GM19468 (cell line): ENCODE measurements at regions not wholly inside any gene's neighbourhood (a gene's known extent, or its start where the extent isn't known, plus 50 kb on each side); places are given as distances from the start of the nearest gene placed in this dataset.

Source experiments
- ATAC-seq: cut with Tn5 transposase; IDR thresholded peaks from one replicate; pipeline ENCODE4 v1.9.1; 2021; ENCODE audit warnings: mild to moderate bottlenecking, moderate library complexity, moderate number of reproducible peaks; ENCODE audit not compliant: unreplicated experiment; ENCODE audit errors: extremely low read depth

DNA sequence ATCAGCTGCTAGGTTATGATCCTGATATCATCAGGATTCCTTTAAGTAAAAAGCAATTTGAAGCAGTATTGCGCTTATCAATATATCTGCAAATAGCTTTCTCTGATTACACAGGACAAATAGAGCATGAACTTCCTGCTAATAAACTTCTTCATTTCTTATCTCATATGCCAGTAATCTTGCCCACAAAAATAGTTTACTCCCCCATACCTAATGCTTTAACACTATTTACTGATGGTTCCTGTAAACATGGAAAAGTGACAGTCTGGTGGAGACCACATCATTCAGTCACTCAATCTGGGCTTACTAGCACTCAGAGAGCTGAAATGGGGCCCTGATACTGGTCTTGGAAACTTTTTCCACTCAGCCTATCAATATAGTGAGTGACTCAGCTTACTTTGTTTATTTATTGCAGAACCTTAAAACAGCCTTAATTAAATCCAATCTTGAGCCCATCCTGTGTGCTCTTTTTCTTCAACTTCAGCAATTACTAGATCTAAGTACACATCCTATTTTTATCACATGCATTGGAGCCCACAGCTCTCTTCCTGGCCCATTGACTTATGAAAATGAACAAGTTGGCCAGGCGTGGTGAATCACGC is 1464.3 kb downstream of the UQCRFS1 start:
- no peak for ATAC-seq

GRCh38 chr19:27746691-27747380 is 1466.1 kb downstream of the UQCRFS1 start:
- ATAC-seq = no peak

GRCh38 chr19:27745978-27746542 is 1466.9 kb downstream of the UQCRFS1 start:
- ATAC-seq = no peak

DNA sequence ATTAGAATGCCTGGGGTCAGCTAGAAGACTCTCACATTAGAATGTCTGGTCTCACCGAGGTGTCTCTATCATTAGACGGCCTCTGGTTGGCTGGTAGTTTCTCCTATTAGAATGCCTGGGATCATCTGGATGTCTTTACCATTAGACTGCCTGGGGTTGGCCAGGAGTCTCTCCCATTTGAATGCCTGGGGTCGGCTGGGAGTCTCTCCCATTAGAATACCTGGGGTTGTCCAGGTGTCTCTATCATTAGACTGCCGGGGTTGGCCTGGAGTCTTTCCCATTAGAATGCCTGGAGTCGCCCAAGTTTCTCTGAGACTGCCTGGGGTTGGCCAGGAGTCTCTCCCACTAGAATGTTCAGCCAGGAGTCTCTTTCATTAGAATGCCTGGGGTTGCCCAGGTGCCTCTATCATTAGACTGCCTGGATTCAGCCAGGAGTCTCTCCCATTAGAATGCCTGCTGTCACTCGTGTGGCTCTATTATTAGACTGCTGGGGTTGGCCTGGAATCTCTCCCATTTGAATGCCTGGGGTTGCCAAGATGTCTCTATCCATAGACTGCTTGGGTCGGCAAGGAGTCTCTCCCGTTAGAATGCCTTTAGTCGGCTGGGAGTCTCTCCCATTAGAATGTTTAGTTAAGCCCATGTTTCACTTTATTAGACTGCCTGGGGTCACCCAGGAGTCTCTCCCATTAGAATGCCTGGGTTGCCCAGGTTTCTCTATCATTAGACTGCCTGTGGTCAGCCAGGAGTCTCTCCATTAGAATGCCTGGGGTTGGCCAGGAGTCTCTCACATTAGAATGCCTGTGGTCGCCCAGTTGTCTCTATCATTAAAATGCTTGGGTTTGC is 1467.8 kb downstream of the UQCRFS1 start:
- ATAC-seq = no peak

DNA sequence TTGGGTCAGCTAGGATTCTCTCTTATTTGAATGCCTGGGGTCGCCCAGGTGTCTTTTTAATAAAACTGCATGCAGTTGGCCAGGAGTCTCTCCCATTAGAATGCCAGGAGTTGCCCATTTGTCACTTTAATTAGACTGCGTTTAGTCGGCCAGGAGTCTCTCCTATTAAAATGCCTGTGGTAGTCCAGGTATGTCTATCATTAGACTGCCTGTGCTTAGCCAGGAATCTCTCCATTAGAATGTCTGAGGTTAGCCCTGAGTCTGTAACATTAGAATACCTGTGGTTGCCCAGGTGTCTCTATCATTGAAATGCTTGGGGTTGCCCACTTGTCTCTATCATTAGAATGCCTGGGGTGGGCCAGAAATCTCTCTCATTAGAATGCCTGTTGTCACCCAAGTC is 1470.9 kb downstream of the UQCRFS1 start:
- no peak for ATAC-seq

GRCh38 chr19:27741236-27741635 is 1471.7 kb downstream of the UQCRFS1 start:
- ATAC-seq = no peak

GRCh38 chr19:27740396-27740795 is 1472.6 kb downstream of the UQCRFS1 start:
- no peak for ATAC-seq

DNA sequence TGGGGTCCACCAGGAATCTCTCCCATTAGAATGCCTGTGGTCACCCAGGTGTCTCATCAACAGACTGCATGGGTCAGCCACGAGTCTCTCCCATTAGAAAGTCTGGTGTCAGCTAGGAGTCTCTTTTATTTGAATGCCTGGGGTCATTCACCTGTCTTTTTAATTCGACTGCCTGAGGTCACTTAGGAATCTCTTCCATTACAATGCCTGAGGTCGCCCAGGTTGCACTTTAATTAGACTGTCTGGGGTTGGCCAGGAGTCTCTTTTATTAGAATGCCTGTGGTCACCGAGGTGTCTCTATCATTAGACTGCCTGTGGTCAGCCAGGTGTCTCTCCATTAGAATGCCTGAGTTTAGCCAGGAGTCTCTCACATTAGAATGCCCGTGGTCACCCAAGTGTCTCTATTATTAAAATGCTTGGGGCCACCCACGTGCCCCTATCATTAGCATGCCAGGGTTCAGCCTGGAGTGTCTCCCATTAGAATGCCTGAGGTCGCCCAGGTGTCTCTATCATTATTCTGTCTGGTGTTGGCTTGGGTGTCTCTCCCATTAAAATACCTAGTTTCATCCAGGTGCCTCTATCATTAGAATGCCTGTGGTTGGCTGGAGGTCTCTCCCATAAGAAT is 1474.3 kb downstream of the UQCRFS1 start:
- no peak for ATAC-seq

DNA sequence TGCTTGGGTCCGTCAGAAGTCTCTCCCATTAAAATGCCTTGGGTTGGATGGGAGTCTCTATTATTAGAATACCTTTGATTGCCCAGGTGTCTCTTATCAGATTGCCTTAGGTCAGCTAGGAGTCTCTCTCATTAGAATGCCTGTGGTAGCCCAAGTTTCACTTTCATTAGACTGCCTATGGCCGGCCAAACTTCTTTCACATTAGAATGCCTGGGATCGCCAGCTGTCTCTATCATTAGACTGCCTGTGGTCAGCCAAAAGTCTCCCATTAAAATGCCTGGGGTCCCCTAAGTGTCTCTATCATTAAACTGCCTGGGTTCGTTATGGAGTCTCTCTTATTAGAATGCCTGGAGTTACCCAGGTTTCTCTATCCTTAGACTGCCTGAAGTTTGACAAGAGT is 1476.7 kb downstream of the UQCRFS1 start:
- ATAC-seq = no peak

DNA sequence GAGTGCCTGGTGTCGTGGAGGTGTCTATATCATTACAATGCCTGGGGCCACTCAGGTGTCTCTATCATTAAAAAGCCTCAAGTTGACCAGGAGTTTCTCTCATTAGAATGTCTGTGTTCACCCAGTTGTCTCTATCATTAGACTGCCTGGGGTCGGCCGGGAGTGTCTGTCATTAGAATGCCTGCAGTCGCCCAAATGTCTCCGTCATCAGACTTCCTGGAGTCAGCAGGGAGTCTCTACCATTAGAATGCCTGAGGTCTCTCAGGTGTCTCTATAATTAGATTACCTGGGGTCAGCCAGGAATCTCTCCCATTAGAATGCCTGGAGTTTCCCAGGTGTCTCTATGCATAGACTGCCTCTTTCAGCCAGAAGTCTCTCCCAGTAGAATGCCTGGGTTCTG is 1477.6 kb downstream of the UQCRFS1 start:
- ATAC-seq = no peak

- no peak for ATAC-seq
These were observed 1478.3 kb downstream of the UQCRFS1 start for GRCh38 chr19:27734496-27735220.

- ATAC-seq = no peak
These were observed 1479.2 kb downstream of the UQCRFS1 start for GRCh38 chr19:27733551-27734266.

GRCh38 chr19:27729332-27729731 is 1483.6 kb downstream of the UQCRFS1 start:
- ATAC-seq = no peak

- ATAC-seq = no peak
These were observed 1490.3 kb downstream of the UQCRFS1 start for GRCh38 chr19:27722625-27723024.

- no peak for ATAC-seq
These were observed 1492.8 kb downstream of the UQCRFS1 start for GRCh38 chr19:27720155-27720554.

GRCh38 chr19:27719034-27719433 is 1493.9 kb downstream of the UQCRFS1 start:
- no peak for ATAC-seq

DNA sequence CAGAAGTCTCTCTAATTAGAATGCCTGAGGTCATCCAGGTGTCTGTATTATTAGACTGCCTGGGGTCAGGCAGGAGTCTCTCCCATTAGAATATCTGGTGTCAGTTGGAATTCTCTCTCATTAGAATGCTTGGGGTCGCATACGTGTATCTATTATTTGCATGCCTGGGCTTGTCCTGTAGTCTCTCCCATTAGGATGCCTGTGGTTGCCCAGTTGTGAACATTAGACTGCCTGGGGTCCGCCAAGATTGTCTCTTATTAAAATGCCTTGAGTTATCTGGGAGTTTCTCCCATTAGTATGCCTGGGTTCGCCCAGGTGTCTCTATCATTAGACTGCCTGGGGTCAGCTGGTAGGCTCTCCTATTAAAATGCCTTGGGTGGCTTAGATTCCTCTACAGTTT is 1494.7 kb downstream of the UQCRFS1 start:
- ATAC-seq = no peak

DNA sequence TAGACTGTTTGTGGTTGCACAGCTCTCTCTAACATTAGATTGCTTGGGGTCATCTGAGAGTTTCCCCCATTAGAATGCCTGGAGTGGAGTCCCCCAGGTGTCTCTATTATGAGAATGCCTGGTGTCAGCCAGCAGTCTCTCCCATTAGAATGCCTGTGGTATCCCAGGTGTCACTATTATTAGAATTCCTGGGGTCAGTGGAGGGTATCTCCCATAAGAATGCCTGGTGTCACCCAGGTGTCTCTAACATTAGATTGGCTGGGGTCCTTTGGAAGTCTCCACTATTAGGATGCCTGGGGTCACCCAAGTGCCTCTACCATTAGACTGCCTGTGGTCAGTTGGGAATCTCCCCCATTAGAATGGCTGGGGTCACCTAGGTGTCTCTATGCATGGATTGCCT is 1495.1 kb downstream of the UQCRFS1 start:
- no peak for ATAC-seq

DNA sequence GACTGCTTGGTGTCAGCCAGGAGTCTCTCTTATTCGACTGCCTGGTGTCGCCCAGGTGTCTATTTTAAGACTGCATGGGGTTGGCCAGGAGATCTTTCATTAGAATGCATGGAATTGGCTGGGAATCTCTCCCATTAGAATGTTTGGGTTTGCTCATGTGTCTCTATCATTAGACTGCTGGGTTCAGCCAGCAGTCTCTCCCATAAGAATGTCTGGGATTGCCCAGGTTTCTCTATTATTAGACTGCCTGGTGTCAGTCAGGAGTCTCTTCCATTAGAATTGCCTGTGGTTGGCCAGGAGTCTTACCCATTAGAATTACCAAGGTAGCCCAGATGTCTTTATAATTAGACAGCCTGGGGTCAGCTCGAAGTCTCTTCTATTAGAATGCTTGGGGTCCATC is 1496.0 kb downstream of the UQCRFS1 start:
- no peak for ATAC-seq
